Mucosa of rectum (tissue), 2 donors: ENCODE measurements at regions not wholly inside any gene's neighbourhood (a gene's known extent, or its start where the extent isn't known, plus 50 kb on each side); places are given as distances from the start of the nearest gene placed in this dataset.

Source experiments
- H3K27ac ChIP-seq, 2 donors: one replicate each; pipeline ENCODE4 v1.7.0; 2013; ENCODE audit warnings: inconsistent platforms in 2 of 2, low read depth in 2 of 2, low read length in 2 of 2
- H3K27me3 ChIP-seq, 2 donors: one replicate each; pipeline ENCODE4 v1.7.0; 2013; ENCODE audit warnings: low read length in 2 of 2; ENCODE audit not compliant: control insufficient read depth in 2 of 2, insufficient read depth in 2 of 2
- H3K36me3 ChIP-seq, 2 donors: one replicate each; pipeline ENCODE4 v1.7.0; 2013; ENCODE audit warnings: low read length in 2 of 2; ENCODE audit not compliant: control insufficient read depth in 2 of 2, insufficient read depth in 2 of 2
- H3K4me1 ChIP-seq, 2 donors: one replicate each; pipeline ENCODE4 v1.7.0; 2013; ENCODE audit warnings: low read length in 2 of 2, mild to moderate bottlenecking in 1 of 2; ENCODE audit not compliant: control insufficient read depth in 2 of 2, insufficient read depth in 2 of 2
- H3K4me3 ChIP-seq, 2 donors: one replicate each; pipeline ENCODE4 v1.7.0; 2013; ENCODE audit warnings: low read length in 2 of 2
- H3K9ac ChIP-seq, 2 donors: one replicate each; pipeline ENCODE4 v1.7.0; 2013; ENCODE audit warnings: low read length in 2 of 2, low read depth in 1 of 2, mild to moderate bottlenecking in 1 of 2
- H3K9me3 ChIP-seq, 2 donors: one replicate each; pipeline ENCODE4 v1.7.0; 2013; ENCODE audit warnings: low read length in 2 of 2; ENCODE audit not compliant: control insufficient read depth in 2 of 2
- donor health status: healthy.
- donor health status: Normal muscosa, but diverticular disease.

GRCh38 chr6:44011350-44011920 lies 115.8 kb downstream of the MRPL14 start:
- H3K36me3 ChIP-seq = no peaks in the 10 kb centered on the region
- H3K9me3 ChIP-seq = no peaks in the 10 kb centered on the region
- peaks cover 0 to 2% of the 10 kb centered on the region in 2 donors for H3K4me1 ChIP-seq
- no peak overlapping the region for H3K9ac ChIP-seq
- H3K4me3 ChIP-seq = no peak overlapping the region
- H3K27me3 ChIP-seq = peaks cover 0 to 2% of the 10 kb centered on the region in 2 donors
- H3K27ac ChIP-seq = no peak overlapping the region

GRCh38 chr6:44010411-44011349 lies 116.6 kb downstream of the MRPL14 start:
- no peaks in the 10 kb centered on the region for H3K36me3 ChIP-seq
- peaks cover 0 to 2% of the 10 kb centered on the region in 2 donors for H3K4me1 ChIP-seq
- no peak overlapping the region for H3K4me3 ChIP-seq
- peaks cover 0 to 2% of the 10 kb centered on the region in 2 donors for H3K27me3 ChIP-seq
- no peaks in the 10 kb centered on the region for H3K9me3 ChIP-seq
- H3K9ac ChIP-seq = no peak overlapping the region
- no peak overlapping the region for H3K27ac ChIP-seq

GRCh38 chr6:44009425-44010321 lies 117.6 kb downstream of the MRPL14 start:
- Histone ChIP-seq H3K27ac (no peak overlapping the region), H3K36me3 (no peaks in the 10 kb centered on the region), H3K9me3 (no peaks in the 10 kb centered on the region), H3K4me1 (peaks cover 0 to 2% of the 10 kb centered on the region in 2 donors), H3K27me3 (peaks cover under 1 to 3% of the 10 kb centered on the region in 2 donors), H3K9ac (no peak overlapping the region), H3K4me3 (no peak overlapping the region)

GRCh38 chr6:44008821-44009370 lies 118.4 kb downstream of the MRPL14 start:
- Histone ChIP-seq H3K36me3 (no peaks in the 10 kb centered on the region), H3K27ac (no peak overlapping the region), H3K9me3 (no peaks in the 10 kb centered on the region), H3K4me3 (no peak overlapping the region), H3K27me3 (peaks cover 2 to 6% of the 10 kb centered on the region in 2 donors), H3K4me1 (peaks cover 0 to 2% of the 10 kb centered on the region in 2 donors), H3K9ac (no peak overlapping the region)

GRCh38 chr6:44007818-44008621 lies 119.2 kb downstream of the MRPL14 start:
- peaks cover 0 to 5% of the 10 kb centered on the region in 2 donors for H3K4me1 ChIP-seq
- no peak overlapping the region for H3K27ac ChIP-seq
- peaks cover 4 to 12% of the 10 kb centered on the region in 2 donors for H3K27me3 ChIP-seq
- H3K9me3 ChIP-seq = no peaks in the 10 kb centered on the region
- H3K36me3 ChIP-seq = no peaks in the 10 kb centered on the region
- H3K9ac ChIP-seq = no peak overlapping the region
- no peak overlapping the region for H3K4me3 ChIP-seq

- no peak overlapping the region for H3K4me3 ChIP-seq
- peaks cover 0 to 7% of the 10 kb centered on the region in 2 donors for H3K4me1 ChIP-seq
- peaks cover 4 to 13% of the 10 kb centered on the region in 2 donors for H3K27me3 ChIP-seq
- no peak overlapping the region for H3K9ac ChIP-seq
- H3K27ac ChIP-seq = no peak overlapping the region
- H3K36me3 ChIP-seq = no peaks in the 10 kb centered on the region
- H3K9me3 ChIP-seq = no peaks in the 10 kb centered on the region
These were observed 120.4 kb downstream of the MRPL14 start for GRCh38 chr6:44006872-44007303.

GRCh38 chr6:44006123-44006871 lies 121.0 kb downstream of the MRPL14 start:
- Histone ChIP-seq H3K4me3 (no peak overlapping the region), H3K27ac (no peak overlapping the region), H3K4me1 (peaks cover 0 to 7% of the 10 kb centered on the region in 2 donors), H3K9ac (no peak overlapping the region), H3K9me3 (no peaks in the 10 kb centered on the region), H3K36me3 (no peaks in the 10 kb centered on the region), H3K27me3 (peaks cover 4 to 16% of the 10 kb centered on the region in 2 donors)

- H3K9ac ChIP-seq = no peak overlapping the region
- H3K36me3 ChIP-seq = no peaks in the 10 kb centered on the region
- H3K4me3 ChIP-seq = no peak overlapping the region
- H3K9me3 ChIP-seq = no peaks in the 10 kb centered on the region
- H3K27me3 ChIP-seq = peaks cover 4 to 16% of the 10 kb centered on the region in 2 donors
- H3K27ac ChIP-seq = no peak overlapping the region
- H3K4me1 ChIP-seq = peaks cover 5 to 9% of the 10 kb centered on the region in 2 donors
These were observed 121.7 kb downstream of the MRPL14 start for GRCh38 chr6:44005507-44005903.
